GM21576 (cell line): ENCODE measurements at regions not wholly inside any gene's neighbourhood (a gene's known extent, or its start where the extent isn't known, plus 50 kb on each side); places are given as distances from the start of the nearest gene placed in this dataset.
"Not testable (repeated sequence)": the region's sequence is repeated elsewhere in the genome, so short reads cannot be mapped to it uniquely, and the experiment has no call there.

Source experiments
- ATAC-seq: cut with Tn5 transposase; IDR thresholded peaks from one replicate; pipeline ENCODE4 v1.9.1; 2021; ENCODE audit warnings: mild to moderate bottlenecking, moderate library complexity; ENCODE audit not compliant: unreplicated experiment

DNA sequence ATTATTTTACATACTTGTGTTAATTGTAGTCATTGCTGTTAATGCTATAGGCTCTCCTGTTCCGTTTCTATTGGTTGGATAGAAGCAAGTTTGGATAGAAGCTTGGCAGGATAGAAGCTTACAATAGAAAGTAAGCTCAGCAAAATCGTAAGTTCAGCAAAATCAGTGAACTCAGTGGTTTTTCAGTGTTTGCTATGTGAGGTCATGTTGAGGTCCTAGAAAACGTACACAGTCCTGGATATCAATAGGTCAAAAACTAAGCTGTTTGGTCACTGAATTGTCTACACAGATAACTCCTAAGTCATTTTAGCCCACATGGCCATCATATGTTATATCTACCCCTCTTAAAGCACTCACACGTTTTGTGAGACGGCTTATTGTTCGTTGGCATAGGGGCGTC lies 299.4 kb downstream of the MAN2A1 start:
- ATAC-seq: no peak

DNA sequence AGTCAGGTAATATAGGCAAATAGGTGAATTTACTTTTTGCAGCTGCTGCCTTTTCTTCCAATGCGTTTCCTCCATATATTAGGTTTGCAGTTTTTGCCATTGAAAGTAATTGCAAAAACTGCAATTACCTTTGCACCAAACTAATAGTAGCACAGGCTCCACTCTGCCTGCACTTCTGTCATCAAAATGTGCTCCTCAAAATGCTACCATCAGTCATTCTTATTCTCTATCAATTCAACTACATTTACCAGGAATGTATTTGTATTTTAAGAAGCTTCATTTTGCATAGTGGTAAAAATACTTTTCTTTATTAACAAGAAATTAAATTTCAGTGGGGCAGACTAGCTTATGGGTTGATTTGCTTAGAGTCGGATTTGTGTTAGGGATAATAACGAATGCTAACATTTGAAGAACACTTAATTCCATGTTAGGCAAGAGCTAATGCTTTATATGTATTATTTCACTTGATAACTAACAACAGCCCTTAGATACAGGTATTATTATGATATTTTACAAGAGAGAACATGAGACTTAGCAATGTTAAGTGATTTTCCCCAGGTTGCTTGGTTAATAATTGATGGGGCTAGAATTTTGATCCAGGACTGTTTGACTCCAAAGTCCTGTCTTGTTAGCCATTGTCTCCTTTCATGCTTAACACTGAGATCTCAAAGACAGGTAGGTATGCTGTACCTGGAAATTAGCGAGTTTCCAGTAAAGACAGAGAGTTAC lies 300.4 kb downstream of the MAN2A1 start:
- no peak for ATAC-seq

DNA sequence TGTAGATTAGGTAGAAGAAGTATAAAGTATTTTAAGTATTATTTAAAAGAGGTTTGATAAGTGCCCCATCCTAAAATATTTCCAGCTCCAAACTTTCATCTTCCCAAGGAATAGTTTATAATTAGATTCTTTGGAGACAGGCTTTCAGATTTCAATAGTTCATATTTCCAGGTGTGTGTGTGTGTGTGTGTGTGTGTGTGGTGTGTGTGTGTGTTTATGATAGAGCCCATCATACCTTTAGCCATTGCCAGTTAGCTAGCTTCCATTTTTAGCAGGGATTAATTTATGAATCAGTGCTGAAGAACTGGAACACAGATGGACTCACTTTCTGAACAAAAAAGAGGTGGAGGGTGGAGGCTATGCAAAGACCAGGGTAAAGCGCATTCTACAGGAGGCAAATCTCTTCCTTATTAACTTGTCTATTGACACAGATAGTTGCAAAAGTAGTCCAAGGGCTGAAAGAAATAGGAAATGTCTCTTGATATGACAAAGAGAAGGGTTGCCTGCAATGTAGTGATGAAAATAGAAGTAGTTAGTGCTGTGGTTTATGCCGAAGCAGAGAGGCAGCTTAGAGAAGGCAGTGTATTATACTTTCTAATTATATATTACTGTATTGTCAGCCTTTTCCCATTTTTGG lies 301.1 kb downstream of the MAN2A1 start:
- ATAC-seq: no peak

DNA sequence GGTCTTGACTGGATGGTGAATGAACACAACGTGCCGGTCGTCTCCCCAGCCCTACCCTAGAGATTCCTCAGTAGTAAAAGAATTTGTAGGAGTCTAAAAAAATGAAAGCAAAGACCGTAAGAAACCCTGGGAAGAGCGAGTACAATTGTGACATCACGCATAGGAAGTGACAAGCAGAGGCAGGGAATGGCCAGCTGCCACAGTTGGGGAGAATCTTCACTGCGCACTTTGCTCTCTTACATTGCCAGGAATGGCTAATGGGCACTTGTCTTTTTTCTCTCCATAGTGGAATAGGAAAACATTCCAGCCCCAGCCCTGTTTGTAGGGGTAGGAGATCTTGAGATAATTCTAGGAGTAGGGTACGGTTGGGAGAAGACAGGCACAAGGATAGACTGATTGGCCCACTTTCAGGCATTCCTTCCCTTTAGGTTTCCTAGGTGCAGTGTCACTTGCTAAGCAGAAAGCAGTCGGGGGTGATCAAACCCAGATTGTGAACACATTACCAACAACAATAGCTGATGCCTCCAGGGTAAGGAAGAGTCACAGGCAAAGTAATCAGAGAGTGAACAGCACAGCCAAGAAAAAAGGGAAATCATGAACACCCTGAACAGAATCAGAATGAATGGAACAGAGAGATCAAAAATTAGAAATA lies 302.7 kb downstream of the MAN2A1 start:
- no peak for ATAC-seq

DNA sequence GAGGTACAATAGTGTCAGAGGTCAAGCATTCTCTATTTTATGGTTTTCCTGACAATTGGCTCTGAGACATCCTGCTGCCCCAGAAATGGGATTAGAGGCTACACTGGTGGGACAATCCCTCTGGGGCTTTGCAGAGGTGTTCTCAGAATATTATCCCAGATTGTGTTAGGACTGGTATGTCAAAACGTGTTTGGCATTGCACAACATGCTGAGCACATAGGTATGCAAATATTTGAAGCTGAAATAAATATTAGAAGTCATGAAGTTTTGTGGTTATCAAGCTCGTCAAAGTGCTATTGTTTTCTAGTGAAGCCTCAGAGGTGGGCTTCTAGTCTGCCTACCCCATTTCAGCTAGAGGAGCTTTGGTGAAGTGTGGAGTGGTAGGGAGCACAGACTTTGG lies 304.4 kb downstream of the MAN2A1 start:
- no peak for ATAC-seq

DNA sequence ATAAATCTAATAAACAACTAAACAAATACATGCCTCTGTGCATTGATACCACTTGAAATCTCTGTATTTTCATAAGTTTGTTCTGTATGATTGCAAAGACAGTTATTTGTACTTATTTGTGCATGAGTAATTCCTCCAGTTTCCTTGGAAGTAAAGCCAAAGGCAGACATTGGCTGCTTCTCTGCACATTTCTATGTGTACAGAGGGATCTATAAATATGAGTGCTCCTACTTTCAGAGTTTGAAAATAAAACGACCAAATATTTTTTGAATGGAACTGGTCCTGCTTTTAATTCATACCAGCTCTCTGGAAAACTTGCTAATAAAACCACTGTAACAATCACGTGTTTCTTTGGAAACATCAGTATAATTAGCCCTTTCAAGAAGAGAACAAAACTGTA lies 306.5 kb downstream of the MAN2A1 start:
- ATAC-seq: no peak

DNA sequence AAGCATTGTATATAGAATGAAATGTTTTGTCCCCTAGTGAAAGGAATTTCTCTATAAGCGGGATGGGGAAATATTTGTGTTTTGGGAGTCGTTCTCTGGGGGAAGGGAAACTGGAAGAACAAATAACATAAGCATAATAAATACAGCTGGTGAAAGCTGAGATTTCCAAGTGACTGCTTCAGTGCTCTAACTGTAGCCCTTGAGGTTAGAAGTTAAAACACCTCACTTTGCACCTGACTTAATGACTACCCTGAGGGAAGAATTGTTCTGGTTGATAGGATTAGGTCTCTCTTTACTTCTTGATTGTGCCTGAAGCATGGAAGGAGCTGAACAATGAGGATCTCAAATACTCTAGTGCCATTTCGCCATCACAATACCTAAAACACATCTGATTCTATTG lies 307.4 kb downstream of the MAN2A1 start:
- ATAC-seq: no peak

DNA sequence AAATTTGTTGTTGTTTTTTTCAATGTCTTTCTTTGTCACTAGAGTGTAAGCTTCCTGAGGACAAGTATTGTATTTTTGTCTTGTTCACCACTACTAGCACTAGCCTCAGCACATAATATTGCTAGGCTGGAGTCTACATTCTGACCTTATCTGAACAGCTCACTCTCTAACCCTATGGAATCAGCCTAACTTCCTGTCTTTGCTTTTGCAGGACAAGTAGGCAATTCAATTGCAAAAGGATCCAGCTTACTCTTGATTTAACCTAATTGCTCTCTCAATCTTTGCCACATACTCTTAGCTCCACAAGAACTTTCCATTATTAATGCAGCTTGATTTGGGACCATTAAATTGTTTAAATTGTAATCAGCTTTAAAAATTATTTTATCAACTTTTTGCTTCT lies 308.5 kb downstream of the MAN2A1 start:
- ATAC-seq: no peak

DNA sequence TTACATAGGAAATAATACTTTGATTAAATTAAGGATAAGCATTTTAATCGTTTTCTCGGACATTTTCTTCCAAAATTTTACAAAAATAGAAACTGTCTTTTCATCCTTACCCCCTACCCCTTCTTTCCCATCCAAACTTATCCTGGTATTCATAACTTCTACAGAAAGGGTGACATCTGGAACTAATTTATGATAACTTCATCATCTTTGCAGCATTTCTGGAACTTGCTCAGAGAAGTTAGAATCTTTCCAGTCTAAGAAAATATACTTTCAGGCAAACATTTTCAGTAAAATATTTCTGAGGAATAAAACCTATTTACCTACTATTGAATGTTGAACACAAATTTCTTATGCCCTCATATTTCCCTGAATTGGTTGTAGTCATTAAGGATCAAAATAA lies 309.0 kb downstream of the MAN2A1 start:
- no peak for ATAC-seq

DNA sequence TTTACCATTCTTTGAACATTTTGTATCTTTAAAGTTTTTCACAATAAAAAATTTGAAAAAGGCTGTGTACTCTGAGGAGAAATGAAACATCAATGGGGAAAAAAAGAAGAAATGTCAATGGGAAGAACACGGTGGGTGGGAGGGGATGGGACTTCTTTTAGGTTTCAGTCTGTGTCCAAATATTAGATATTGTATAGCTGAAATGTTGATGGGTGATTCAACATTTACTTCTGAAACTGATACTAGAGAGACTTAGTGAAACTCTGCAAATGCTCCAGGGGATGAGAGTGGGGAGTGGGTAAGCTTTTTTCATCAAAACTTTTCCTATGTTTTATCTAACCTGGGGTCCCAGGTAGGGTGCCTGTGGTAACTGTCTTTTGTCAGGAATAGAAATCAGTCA lies 311.9 kb downstream of the MAN2A1 start:
- ATAC-seq: no peak

DNA sequence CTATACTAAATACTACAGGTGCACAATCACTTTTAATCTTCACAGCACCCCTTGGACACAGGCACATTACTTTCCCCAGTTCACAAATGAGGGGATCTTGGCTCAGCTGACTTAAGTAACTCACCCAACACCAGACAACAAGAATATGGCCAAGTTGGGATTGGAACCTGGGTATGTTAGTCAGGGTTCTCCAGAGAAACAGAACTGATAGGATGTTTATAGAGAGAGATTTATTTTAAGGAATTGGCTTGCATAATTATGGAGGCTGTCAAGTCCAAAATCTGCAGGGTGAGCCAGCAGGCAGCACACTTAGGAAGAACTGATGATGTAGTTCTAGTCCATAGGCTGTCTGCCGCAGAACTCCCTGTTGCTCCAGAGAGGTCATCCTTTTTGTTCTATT lies 312.9 kb downstream of the MAN2A1 start:
- no peak for ATAC-seq

DNA sequence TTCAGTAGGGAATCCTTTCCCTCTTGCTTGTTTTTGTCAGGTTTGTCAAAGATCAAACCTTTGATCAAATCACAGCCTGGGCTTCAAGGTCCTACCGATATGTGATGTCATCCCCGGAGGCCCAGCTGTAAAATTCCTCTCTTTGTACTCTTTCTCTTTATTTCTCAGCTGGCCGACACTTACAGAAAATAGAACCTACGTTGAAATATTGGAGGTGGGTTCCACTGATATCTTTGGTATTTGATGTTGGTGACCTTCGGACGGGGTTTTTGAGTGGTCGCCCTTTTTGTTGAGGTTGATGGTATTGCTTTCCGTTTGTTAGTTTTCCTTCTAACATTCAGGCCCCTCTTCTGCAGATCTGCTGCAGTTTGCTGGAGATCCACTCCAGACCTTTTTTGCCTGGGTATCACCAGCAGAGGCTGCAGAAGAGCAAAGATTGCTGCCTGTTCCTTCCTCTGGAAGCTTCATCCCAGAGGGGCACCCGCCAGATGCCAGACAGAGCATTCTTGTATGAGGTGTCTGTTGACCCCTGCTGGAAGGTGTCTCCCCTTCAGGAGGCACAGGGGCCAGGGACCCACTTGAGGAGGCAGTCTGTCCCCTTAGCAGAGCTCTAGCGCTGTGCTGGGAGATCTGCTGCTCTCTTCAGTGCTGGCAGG lies 316.3 kb downstream of the MAN2A1 start:
- ATAC-seq: not testable (repeated sequence)

DNA sequence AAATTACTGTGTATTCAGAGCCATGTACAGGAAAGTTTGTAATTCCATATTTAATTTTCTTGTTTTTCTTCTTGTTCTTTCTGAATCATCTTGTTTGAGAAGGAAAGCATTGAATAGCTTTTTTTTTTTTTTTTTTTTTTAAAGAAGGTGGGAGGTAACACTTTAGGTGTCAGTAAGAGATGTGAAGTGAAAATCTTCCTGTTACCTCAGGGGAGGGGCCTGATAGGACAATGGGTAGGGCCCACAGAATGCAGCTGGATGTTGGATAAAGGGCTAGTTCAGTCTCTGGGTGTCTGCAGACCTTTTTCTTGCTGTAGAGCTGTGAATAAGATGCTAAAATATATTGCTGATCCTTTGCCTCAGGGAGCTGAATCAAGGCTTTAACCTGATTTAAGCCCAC lies 317.4 kb downstream of the MAN2A1 start:
- ATAC-seq: no peak

DNA sequence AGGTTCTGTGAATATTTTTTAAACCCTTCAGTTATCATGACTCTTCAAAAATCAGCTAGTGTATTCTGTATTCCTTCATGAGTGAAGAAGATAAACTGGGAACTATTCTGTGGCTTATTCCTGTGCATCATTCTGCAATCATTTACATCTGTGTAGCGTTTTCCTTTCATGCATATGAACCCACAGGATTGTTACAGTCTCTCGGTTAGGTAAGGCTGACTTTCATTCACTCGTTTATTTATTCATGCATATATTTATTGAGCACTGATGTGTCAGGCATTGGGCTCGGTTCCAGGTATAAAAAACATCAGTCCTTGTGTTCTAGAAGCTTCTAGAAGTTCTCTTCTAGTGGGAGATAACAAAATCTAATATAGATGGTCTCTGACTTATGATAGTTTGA lies 318.4 kb downstream of the MAN2A1 start:
- ATAC-seq: no peak

DNA sequence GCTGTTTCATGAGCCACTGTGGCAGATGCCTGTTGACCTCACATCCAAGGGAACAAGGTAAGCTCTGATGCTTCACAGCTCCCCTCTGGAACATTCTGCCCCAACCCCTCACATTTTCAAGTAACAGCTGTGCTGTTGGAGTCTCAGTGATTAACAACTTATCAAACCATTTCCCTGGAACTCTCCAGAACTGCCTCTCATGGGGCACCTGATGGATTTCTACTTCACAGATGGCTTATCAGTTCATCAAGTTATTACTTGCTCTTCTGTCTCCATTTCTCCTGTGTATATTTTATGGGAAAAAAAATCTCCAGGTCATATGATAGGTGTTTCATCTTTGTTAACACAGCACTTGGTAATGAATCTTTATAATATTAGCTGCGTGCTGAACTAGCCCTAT lies 322.4 kb downstream of the MAN2A1 start:
- no peak for ATAC-seq

DNA sequence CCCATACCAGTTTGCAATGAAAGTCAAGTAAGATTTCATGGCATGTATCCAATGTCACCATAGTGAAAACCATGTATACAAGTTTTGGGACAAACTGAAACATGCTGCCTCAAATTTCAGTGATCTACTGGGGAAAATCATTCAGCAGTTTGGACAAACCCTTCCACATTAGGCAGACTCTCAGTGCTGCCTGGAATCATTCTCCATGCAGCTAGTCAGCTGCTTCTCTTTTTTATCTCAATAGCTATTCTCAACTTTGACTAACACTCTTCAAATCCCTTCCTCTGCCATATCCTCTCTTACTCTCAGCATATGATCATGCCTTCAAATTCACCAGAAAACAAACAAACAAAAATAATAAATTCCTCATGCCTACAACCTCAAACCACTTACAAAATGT lies 323.3 kb downstream of the MAN2A1 start:
- ATAC-seq: no peak

DNA sequence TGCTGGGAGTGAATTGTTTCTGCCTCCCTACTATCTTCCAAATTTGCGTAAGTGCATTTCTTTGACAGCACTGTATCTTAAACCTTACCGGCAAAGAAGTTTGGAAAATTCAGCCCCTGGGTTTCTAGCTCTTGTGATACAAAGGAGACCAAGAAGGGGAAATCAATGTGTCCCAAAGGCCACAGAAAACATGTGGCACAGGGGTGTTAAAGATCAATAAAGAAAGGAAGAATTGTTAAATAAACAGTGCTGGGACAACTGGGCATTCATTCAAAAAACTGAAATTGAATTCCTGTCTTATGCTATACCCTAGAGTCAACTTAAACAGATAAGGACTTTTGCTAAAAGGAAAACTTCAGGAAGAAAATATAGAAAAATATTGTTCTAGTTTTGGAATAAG lies 328.1 kb downstream of the MAN2A1 start:
- no peak for ATAC-seq

DNA sequence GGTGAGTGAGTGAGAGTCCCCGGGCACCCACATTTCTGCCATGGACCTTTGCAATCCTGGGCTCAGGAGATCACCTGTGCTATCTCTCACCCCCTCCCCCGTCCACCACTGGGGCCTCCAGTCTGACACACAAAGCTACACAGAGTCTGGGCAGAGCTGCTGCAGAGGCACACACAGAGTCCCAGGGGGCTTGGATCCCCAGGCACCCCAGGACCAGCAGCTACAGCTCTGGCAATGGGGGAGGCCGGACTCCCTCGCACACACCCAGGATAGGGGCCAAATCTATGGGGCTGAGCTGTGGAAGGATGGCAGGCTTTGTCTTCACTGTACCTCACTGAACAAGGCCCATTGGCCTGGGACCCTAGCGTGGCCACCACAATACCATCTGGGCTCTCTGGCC lies 328.8 kb downstream of the MAN2A1 start:
- no peak for ATAC-seq

DNA sequence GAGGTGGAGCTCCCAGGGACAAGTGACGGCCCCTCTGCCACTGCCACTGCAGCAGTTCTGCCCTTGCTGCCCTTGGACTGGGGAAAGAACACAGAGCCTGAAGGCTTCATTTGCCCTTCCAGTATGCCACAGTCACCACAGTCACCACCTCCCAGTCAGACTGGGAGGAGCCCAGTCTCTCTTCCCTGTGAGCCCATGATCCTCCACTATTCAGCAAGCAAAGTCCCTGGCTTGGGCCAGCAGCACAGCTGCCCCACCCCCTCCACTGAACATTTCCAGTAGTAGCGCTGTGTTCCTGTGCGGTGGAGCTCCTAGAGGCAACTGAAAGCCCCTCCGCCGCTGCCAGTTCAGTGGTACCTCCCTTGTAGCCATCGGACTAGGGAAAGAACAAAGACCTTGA lies 329.4 kb downstream of the MAN2A1 start:
- ATAC-seq: no peak

DNA sequence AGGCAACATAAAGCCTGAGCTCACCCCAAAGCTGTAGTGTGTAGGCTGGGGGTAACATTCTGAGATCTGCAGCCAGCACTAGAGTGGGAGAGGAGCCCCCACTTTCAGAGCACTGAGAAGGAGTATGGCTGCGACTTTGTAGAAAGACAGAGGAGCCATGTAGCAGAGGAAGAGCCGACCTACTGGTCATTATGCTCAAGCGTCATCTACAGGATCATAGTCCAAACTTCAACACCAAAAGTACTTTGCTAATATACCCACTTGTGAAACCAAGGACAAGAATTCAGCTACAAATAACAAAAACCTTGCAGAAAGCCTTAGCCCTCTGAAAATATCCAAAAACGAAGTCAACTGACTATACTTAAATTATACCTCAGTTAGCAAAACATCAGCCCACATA lies 330.1 kb downstream of the MAN2A1 start:
- ATAC-seq: no peak

DNA sequence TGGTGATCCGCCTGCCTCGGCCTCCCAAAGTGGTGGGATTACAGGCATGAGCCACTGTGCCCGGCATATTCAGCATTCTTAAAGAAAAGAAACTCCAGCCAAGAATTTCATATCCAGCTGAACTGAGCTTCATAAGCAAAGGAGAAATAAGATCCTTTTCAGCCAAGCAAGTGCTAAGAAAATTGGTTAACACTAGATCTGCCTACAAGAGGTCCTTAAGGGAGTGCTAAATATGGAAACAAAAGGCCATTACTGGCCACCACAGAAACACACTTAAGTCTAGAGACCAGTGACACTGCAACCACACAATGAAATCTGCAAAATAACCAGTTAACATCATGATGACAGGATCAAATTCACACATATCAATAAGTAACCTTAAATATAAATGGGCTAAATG lies 331.5 kb downstream of the MAN2A1 start:
- no peak for ATAC-seq

DNA sequence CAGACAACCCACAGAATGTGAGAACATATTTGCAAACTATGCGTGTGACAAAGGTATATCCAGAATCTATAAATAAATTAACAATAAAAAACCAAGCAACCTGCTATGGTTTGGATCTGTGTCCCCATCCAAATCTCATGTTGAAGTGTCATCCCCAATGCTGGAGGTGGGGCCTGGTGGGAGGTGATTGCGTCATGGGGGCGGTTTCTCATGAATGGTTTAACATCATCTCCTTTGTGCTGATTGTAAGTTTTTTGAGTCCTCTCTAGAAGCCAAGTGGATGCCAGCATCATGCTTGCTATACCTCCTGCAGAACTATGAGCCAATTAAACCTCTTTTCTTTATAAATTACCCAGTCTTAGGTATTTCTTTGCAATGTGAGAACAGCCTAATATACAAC lies 335.4 kb downstream of the MAN2A1 start:
- ATAC-seq: no peak
